Panc1 (cell line): ENCODE measurements at regions not wholly inside any gene's neighbourhood (a gene's known extent, or its start where the extent isn't known, plus 50 kb on each side); places are given as distances from the start of the nearest gene placed in this dataset.

Experiments
- CTCF ChIP-seq: fragments of 450-650 bp; IDR thresholded peaks from 2 replicates; pipeline ENCODE4 v1.5.1; 2017; ENCODE audit warnings: mild to moderate bottlenecking
- POLR2AphosphoS5 ChIP-seq: IDR thresholded peaks from 2 replicates; pipeline ENCODE4 v1.6.1; 2012; ENCODE audit warnings: mild to moderate bottlenecking, low read depth, low read length, moderate library complexity

- TF ChIP-seq CTCF = no peak
- no peak for TF ChIP-seq POLR2AphosphoS5
Observed at GRCh38 chr12:126912111-126912510, 1354.9 kb upstream of the TMEM132C start.
